ENCODE measurements at regions not wholly inside any gene's neighbourhood (a gene's known extent, or its start where the extent isn't known, plus 50 kb on each side); places are given as distances from the start of the nearest gene placed in this dataset.
A peak's percentile ranks its signal among the peaks of the same experiment; 100 is the strongest.

DNA sequence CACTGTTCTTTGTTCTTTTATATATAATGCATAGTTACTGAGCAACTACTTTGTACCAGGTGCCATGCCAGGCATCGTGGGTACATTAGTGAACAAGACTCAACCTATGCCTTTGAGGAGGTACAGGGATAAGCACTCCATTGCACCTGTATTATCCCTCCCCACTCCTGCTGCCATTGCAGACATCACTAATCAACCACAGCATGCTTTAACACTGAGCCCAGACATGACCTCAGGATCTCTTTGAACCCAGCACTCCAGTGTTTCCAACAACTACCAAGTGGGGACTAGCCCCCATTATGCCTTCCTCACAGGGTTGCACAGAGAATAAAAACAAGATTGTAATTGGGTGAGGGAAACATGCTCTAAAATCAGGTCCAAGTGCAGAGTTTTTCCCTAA lies 60.5 kb upstream of the COL13A1 start:
- no peak overlapping the region for H3K4me3 ChIP-seq
- no peaks in the 10 kb centered on the region for H3K27me3 ChIP-seq
- H3K36me3 ChIP-seq (replicated peaks in 1 of 2), result no peaks in the 10 kb centered on the region
- H3K9me3 ChIP-seq (replicated peaks in 1 of 3), result no peaks in the 10 kb centered on the region
- no peak for DNase-seq
- TF ChIP-seq POLR2A (IDR thresholded peaks at IDR 0.05), result no peak
- no peaks in the 10 kb centered on the region for H3K4me1 ChIP-seq (replicated peaks in 1 of 2)
- 90 to 93% (median 91%) methylated on average over 1 of the region's 1 CpG for WGBS, 4 donors
- intact Hi-C loops (cut with DNase I), result loop anchor here in 1 of 2 donors (5.0 kb wide), 1 partner anchor 61 kb away; the partner anchor contains the start of gene COL13A1
- no peak overlapping the region for H3K27ac ChIP-seq

- intact Hi-C loops (cut with DNase I), result loop anchor here (2.0 to 5.0 kb wide), 2 partner anchors 59 to 60 kb away; partner anchors contain the start of gene COL13A1 (in 2 of the 2)
- H3K4me1 ChIP-seq (replicated peaks in 1 of 2), result no peaks in the 10 kb centered on the region
- H3K27ac ChIP-seq, result no peak overlapping the region
- H3K4me3 ChIP-seq, result no peak overlapping the region
- DNase-seq, result no peak
- H3K9me3 ChIP-seq (replicated peaks in 1 of 3), result no peaks in the 10 kb centered on the region
- WGBS, 4 donors, result 82 to 89% (median 87%) methylated on average over 4 to 5 of the region's 5 CpGs
- H3K27me3 ChIP-seq, result no peaks in the 10 kb centered on the region
- TF ChIP-seq CTCF (IDR thresholded peaks at IDR 0.05) (no peak), POLR2A (IDR thresholded peaks at IDR 0.05) (no peak)
- H3K36me3 ChIP-seq (replicated peaks in 1 of 2), result no peaks in the 10 kb centered on the region
These were observed 59.9 kb upstream of the COL13A1 start for GRCh38 chr10:69741671-69742355.

- Histone ChIP-seq H3K4me1 (replicated peaks in 1 of 2) (no peaks in the 10 kb centered on the region), H3K9me3 (replicated peaks in 1 of 3) (no peaks in the 10 kb centered on the region), H3K4me3 (no peak overlapping the region), H3K36me3 (replicated peaks in 1 of 2) (no peaks in the 10 kb centered on the region), H3K27ac (no peak overlapping the region), H3K27me3 (no peaks in the 10 kb centered on the region)
- 89 to 100% (median 97%) methylated on average over 1 of the region's 1 CpG for WGBS, 4 donors
- TF ChIP-seq CTCF (IDR thresholded peaks at IDR 0.05) (no peak), POLR2A (IDR thresholded peaks at IDR 0.05) (no peak)
- no peak for DNase-seq
- intact Hi-C loops (cut with DNase I), result loop anchor here (2.0 to 5.0 kb wide), 2 partner anchors 58 to 60 kb away; partner anchors contain the start of gene COL13A1 (in 2 of the 2)
These were observed 59.4 kb upstream of the COL13A1 start for GRCh38 chr10:69742356-69742695.

- Histone ChIP-seq H3K27me3 (no peaks in the 10 kb centered on the region), H3K4me3 (no peak overlapping the region), H3K27ac (no peak overlapping the region), H3K36me3 (replicated peaks in 1 of 2) (no peaks in the 10 kb centered on the region), H3K9me3 (replicated peaks in 1 of 3) (no peaks in the 10 kb centered on the region), H3K4me1 (replicated peaks in 1 of 2) (no peaks in the 10 kb centered on the region)
- intact Hi-C loops (cut with DNase I), result loop anchor here (2.0 to 5.0 kb wide), 2 partner anchors 58 to 59 kb away; partner anchors contain the start of gene COL13A1 (in 2 of the 2)
- WGBS, 4 donors, result 65 to 71% (median 68%) methylated on average over 6 of the region's 6 CpGs
- TF ChIP-seq POLR2A (IDR thresholded peaks at IDR 0.05), result no peak
- peak in 4 of 6 experiments; percentile 20 to 47 (median 42) for TF ChIP-seq CTCF (IDR thresholded peaks at IDR 0.05)
- peak in 5 of 7 donors; percentile 28 to 69 (median 55) for DNase-seq
These were observed 58.6 kb upstream of the COL13A1 start for GRCh38 chr10:69742928-69743602.
